Karpas-422 (cell line): ENCODE measurements at regions not wholly inside any gene's neighbourhood (a gene's known extent, or its start where the extent isn't known, plus 50 kb on each side); places are given as distances from the start of the nearest gene placed in this dataset.

Source experiments
- DNase-seq: peaks from one replicate; pipeline ENCODE4 v3.0.0-alpha.2; 2015
- H2AFZ ChIP-seq: fragments of 200-600 bp; sonication (generic); 2 replicates; pipeline ENCODE4 v1.6.1; 2014; ENCODE audit warnings: antibody characterized with exemption, low read length, mixed read lengths
- H3K27ac ChIP-seq: fragments of 200-600 bp; sonication (generic); 2 replicates; pipeline ENCODE4 v1.5.1; 2014; ENCODE audit warnings: mild to moderate bottlenecking, low read length, moderate library complexity
- H3K27me3 ChIP-seq: fragments of 200-600 bp; sonication (generic); 2 replicates; pipeline ENCODE4 v1.6.1; 2014; ENCODE audit warnings: low read length, mixed read lengths
- H3K36me3 ChIP-seq: fragments of 200-600 bp; sonication (generic); 2 replicates; pipeline ENCODE4 v1.6.1; 2014; ENCODE audit warnings: low read length, mixed read lengths; ENCODE audit not compliant: insufficient read depth
- H3K4me1 ChIP-seq: fragments of 200-600 bp; sonication (generic); 2 replicates; pipeline ENCODE4 v1.6.1; 2014; ENCODE audit warnings: mild to moderate bottlenecking, low read length, mixed read lengths
- H3K4me2 ChIP-seq: fragments of 200-600 bp; sonication (generic); 2 replicates; pipeline ENCODE4 v1.6.1; 2014; ENCODE audit warnings: low read length, low read depth, mild to moderate bottlenecking; ENCODE audit not compliant: poor library complexity, severe bottlenecking
- H3K4me3 ChIP-seq: fragments of 200-600 bp; sonication (generic); 2 replicates; pipeline ENCODE4 v1.5.1; 2014; ENCODE audit warnings: mild to moderate bottlenecking, antibody characterized with exemption, low read length, mixed read lengths
- H3K79me2 ChIP-seq: fragments of 200-600 bp; sonication (generic); 2 replicates; pipeline ENCODE4 v1.6.1; 2014; ENCODE audit warnings: mild to moderate bottlenecking, low read length, mixed read lengths
- H3K9ac ChIP-seq: fragments of 200-600 bp; sonication (generic); 2 replicates; pipeline ENCODE4 v1.6.0; 2014; ENCODE audit warnings: low read length
- H3K9me2 ChIP-seq: fragments of 200-600 bp; sonication (generic), shearing (Covaris generic); replicated peaks from 2 replicates; pipeline ENCODE4 v1.6.0; 2014; ENCODE audit warnings: mild to moderate bottlenecking, low read length, moderate library complexity; ENCODE audit not compliant: insufficient read depth
- H3K9me3 ChIP-seq: fragments of 300-700, 200-600 bp; sonication (generic); 2 replicates; pipeline ENCODE4 v1.6.1; 2014; ENCODE audit warnings: low read length, mixed read lengths
- H4K20me1 ChIP-seq: fragments of 200-600 bp; sonication (generic); 2 replicates; pipeline ENCODE4 v1.6.1; 2014; ENCODE audit warnings: mild to moderate bottlenecking, antibody characterized with exemption, low read length, low read depth; ENCODE audit not compliant: insufficient read depth

- no peaks in the 10 kb centered on the region for H3K27me3 ChIP-seq
- H3K27ac ChIP-seq: no peak overlapping the region
- no peak overlapping the region for H3K4me2 ChIP-seq
- no peak for DNase-seq
- no peaks in the 10 kb centered on the region for H3K4me1 ChIP-seq
- H3K4me3 ChIP-seq: no peak overlapping the region
- H2AFZ ChIP-seq: no peak overlapping the region
- H3K9ac ChIP-seq: no peak overlapping the region
- no peaks in the 10 kb centered on the region for H3K9me2 ChIP-seq
- H3K9me3 ChIP-seq: peaks cover 9% of the 10 kb centered on the region
- no peaks in the 10 kb centered on the region for H4K20me1 ChIP-seq
- H3K79me2 ChIP-seq: no peaks in the 10 kb centered on the region
- no peaks in the 10 kb centered on the region for H3K36me3 ChIP-seq
These were observed 706.8 kb upstream of the MBL2 start for GRCh38 chr10:53479365-53479764.

- Histone ChIP-seq H3K9me2 (no peaks in the 10 kb centered on the region), H3K36me3 (no peaks in the 10 kb centered on the region), H3K4me2 (no peak overlapping the region), H3K27ac (no peak overlapping the region), H3K9me3 (peaks cover 18% of the 10 kb centered on the region), H2AFZ (no peak overlapping the region), H3K4me1 (no peaks in the 10 kb centered on the region), H3K27me3 (no peaks in the 10 kb centered on the region), H3K9ac (no peak overlapping the region), H3K79me2 (no peaks in the 10 kb centered on the region), H3K4me3 (no peak overlapping the region), H4K20me1 (no peaks in the 10 kb centered on the region)
- no peak for DNase-seq
These were observed 704.7 kb upstream of the MBL2 start for GRCh38 chr10:53477313-53477675.

GRCh38 chr10:53476650-53477312 lies 704.2 kb upstream of the MBL2 start:
- Histone ChIP-seq H3K4me1 (no peaks in the 10 kb centered on the region), H3K9me2 (no peaks in the 10 kb centered on the region), H4K20me1 (no peaks in the 10 kb centered on the region)

GRCh38 chr10:53469383-53469782 lies 696.8 kb upstream of the MBL2 start:
- Histone ChIP-seq H3K27ac (no peak overlapping the region), H3K9me3 (peaks cover 14% of the 10 kb centered on the region), H3K4me1 (no peaks in the 10 kb centered on the region), H3K9ac (no peak overlapping the region), H3K36me3 (no peaks in the 10 kb centered on the region), H2AFZ (no peak overlapping the region), H3K79me2 (no peaks in the 10 kb centered on the region), H4K20me1 (no peaks in the 10 kb centered on the region), H3K4me3 (no peak overlapping the region), H3K27me3 (no peaks in the 10 kb centered on the region), H3K4me2 (no peak overlapping the region), H3K9me2 (no peaks in the 10 kb centered on the region)
- DNase-seq: no peak

More at GRCh38 chr10:53476650-53477312, 704.2 kb upstream of the MBL2 start:
- DNase-seq: no peak
- no peaks in the 10 kb centered on the region for H3K27me3 ChIP-seq
- no peak overlapping the region for H3K27ac ChIP-seq
- H3K9ac ChIP-seq: no peak overlapping the region
- no peak overlapping the region for H3K4me2 ChIP-seq
- peaks cover 18% of the 10 kb centered on the region for H3K9me3 ChIP-seq
- H3K79me2 ChIP-seq: no peaks in the 10 kb centered on the region
- H3K4me3 ChIP-seq: no peak overlapping the region
- no peak overlapping the region for H2AFZ ChIP-seq
- no peaks in the 10 kb centered on the region for H3K36me3 ChIP-seq

- H3K9me2 ChIP-seq: no peaks in the 10 kb centered on the region
- DNase-seq: no peak
These were observed 691.0 kb upstream of the MBL2 start for GRCh38 chr10:53463539-53463938.

GRCh38 chr10:53458007-53458406 lies 685.4 kb upstream of the MBL2 start:
- Histone ChIP-seq H2AFZ (no peak overlapping the region), H4K20me1 (no peaks in the 10 kb centered on the region), H3K4me1 (no peaks in the 10 kb centered on the region), H3K27me3 (no peaks in the 10 kb centered on the region), H3K27ac (no peak overlapping the region), H3K4me2 (no peak overlapping the region), H3K4me3 (no peak overlapping the region), H3K9ac (no peak overlapping the region), H3K36me3 (no peaks in the 10 kb centered on the region), H3K9me2 (no peaks in the 10 kb centered on the region), H3K79me2 (no peaks in the 10 kb centered on the region), H3K9me3 (peaks cover 15% of the 10 kb centered on the region)
- no peak for DNase-seq

More at GRCh38 chr10:53463539-53463938, 691.0 kb upstream of the MBL2 start:
- Histone ChIP-seq H3K36me3 (no peaks in the 10 kb centered on the region), H3K27ac (no peak overlapping the region), H4K20me1 (no peaks in the 10 kb centered on the region), H3K4me2 (no peak overlapping the region), H3K9ac (no peak overlapping the region), H3K9me3 (peaks cover 11% of the 10 kb centered on the region), H2AFZ (no peak overlapping the region), H3K79me2 (no peaks in the 10 kb centered on the region), H3K4me1 (no peaks in the 10 kb centered on the region), H3K27me3 (no peaks in the 10 kb centered on the region), H3K4me3 (no peak overlapping the region)

- H3K9me3 ChIP-seq: peaks cover 20% of the 10 kb centered on the region
- no peaks in the 10 kb centered on the region for H3K4me1 ChIP-seq
- no peaks in the 10 kb centered on the region for H3K79me2 ChIP-seq
- DNase-seq: no peak
- H2AFZ ChIP-seq: no peak overlapping the region
- H4K20me1 ChIP-seq: no peaks in the 10 kb centered on the region
- H3K9ac ChIP-seq: no peak overlapping the region
- H3K27me3 ChIP-seq: no peaks in the 10 kb centered on the region
- no peaks in the 10 kb centered on the region for H3K9me2 ChIP-seq
- no peak overlapping the region for H3K27ac ChIP-seq
- H3K4me2 ChIP-seq: no peak overlapping the region
- H3K36me3 ChIP-seq: no peaks in the 10 kb centered on the region
- no peak overlapping the region for H3K4me3 ChIP-seq
These were observed 680.6 kb upstream of the MBL2 start for GRCh38 chr10:53453196-53453595.

- no peaks in the 10 kb centered on the region for H3K4me1 ChIP-seq
- H3K36me3 ChIP-seq: no peaks in the 10 kb centered on the region
- H3K9ac ChIP-seq: no peak overlapping the region
- H3K27ac ChIP-seq: no peak overlapping the region
- H2AFZ ChIP-seq: no peak overlapping the region
- DNase-seq: no peak
- H3K27me3 ChIP-seq: no peaks in the 10 kb centered on the region
- H3K4me2 ChIP-seq: no peak overlapping the region
- H3K4me3 ChIP-seq: no peak overlapping the region
- peaks cover 21% of the 10 kb centered on the region for H3K9me3 ChIP-seq
- no peaks in the 10 kb centered on the region for H4K20me1 ChIP-seq
- H3K9me2 ChIP-seq: no peaks in the 10 kb centered on the region
- no peaks in the 10 kb centered on the region for H3K79me2 ChIP-seq
These were observed 675.0 kb upstream of the MBL2 start for GRCh38 chr10:53447576-53447975.
